GM12875 (cell line): ENCODE measurements at regions not wholly inside any gene's neighbourhood (a gene's known extent, or its start where the extent isn't known, plus 50 kb on each side); places are given as distances from the start of the nearest gene placed in this dataset.

ENCODE experiments used
- H3K4me3 ChIP-seq: one replicate; pipeline ENCODE4 v1.5.1; 2011; ENCODE audit warnings: low read depth, low read length, control low read depth
- TF ChIP-seq, protein P1 (sequence below): IDR thresholded peaks from 2 replicates; pipeline ENCODE4 v1.5.1; 2011; ENCODE audit warnings: low read depth, mild to moderate bottlenecking, control low read depth, inconsistent platforms, low read length, moderate library complexity, borderline replicate concordance; ENCODE audit not compliant: insufficient read depth

DNA sequence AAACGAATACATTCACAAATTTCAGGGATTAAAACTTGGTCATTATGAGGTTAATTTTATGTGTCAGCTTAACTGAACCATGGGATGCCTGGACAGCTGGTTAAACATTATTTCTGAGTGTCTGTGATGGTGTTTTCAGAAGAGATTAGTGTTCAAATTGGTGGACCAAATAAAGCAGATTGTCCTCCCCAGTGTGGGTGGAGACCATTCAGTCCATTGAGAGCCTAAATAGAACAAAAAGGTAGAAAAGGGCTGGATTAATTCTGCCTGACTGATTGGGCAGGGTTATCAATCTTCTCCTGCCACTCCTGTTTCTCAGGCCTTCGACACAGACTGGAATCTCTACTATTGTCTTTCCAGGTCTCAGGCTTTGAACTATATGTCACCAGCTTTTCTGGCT lies 203.8 kb upstream of the SLITRK6 start:
- TF ChIP-seq, protein P1, sequence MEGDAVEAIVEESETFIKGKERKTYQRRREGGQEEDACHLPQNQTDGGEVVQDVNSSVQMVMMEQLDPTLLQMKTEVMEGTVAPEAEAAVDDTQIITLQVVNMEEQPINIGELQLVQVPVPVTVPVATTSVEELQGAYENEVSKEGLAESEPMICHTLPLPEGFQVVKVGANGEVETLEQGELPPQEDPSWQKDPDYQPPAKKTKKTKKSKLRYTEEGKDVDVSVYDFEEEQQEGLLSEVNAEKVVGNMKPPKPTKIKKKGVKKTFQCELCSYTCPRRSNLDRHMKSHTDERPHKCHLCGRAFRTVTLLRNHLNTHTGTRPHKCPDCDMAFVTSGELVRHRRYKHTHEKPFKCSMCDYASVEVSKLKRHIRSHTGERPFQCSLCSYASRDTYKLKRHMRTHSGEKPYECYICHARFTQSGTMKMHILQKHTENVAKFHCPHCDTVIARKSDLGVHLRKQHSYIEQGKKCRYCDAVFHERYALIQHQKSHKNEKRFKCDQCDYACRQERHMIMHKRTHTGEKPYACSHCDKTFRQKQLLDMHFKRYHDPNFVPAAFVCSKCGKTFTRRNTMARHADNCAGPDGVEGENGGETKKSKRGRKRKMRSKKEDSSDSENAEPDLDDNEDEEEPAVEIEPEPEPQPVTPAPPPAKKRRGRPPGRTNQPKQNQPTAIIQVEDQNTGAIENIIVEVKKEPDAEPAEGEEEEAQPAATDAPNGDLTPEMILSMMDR: no peak
- H3K4me3 ChIP-seq: no peak overlapping the region

DNA sequence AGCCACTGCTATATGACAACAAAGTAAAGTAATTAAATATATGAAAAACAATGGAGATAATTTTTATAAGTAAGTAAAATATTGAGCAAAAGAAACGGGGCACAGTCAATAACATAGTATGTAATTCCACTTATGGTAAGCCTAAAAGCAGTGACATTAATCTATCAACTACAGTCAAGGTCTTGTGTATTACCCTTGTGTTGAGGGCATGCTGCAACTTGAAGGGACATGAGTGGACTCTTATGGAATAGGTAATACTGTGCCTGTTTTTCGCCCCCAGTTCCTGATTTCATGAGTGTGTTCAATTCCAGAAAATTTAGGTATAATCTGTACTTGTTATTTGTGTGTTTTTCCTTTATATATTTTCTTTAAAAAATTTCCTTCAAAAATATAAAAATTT lies 201.3 kb upstream of the SLITRK6 start:
- TF ChIP-seq, protein P1: no peak
- H3K4me3 ChIP-seq: no peak overlapping the region

- TF ChIP-seq, protein P1: no peak
- H3K4me3 ChIP-seq: no peak overlapping the region
Observed at GRCh38 chr13:85997587-85997986, 198.4 kb upstream of the SLITRK6 start.

DNA sequence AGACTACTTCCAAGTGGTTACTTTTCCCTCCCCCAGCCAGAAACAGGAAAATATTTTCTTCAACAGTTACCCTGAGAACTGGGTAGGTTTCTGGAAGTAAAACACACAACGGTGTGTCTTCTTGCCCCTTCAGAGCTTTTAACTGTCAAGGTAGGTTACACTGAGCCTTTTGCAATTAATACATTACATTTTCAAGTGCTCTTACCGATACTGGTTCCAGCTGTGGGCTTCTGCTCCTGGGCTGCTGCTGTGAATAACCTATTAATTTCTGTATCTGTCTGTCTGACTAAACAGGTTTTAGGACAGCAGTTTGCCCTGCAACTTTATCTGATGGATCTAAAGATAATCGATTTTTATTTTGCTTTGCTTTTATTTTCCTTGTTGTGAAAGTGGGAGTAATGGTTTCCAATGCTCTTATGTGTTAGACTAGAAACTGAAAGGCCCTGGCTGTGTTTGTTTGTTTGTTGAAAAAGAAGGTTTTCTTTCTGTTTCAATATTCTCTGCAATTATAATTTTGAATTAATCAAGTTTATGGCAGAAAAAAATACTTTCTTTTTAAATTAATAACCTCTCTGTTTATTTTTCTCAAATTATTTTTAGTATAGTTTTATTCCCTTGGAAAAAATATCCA lies 196.7 kb upstream of the SLITRK6 start:
- TF ChIP-seq, protein P1: no peak
- no peak overlapping the region for H3K4me3 ChIP-seq

- no peak overlapping the region for H3K4me3 ChIP-seq
Observed at GRCh38 chr13:85993567-85993966, 194.3 kb upstream of the SLITRK6 start.

DNA sequence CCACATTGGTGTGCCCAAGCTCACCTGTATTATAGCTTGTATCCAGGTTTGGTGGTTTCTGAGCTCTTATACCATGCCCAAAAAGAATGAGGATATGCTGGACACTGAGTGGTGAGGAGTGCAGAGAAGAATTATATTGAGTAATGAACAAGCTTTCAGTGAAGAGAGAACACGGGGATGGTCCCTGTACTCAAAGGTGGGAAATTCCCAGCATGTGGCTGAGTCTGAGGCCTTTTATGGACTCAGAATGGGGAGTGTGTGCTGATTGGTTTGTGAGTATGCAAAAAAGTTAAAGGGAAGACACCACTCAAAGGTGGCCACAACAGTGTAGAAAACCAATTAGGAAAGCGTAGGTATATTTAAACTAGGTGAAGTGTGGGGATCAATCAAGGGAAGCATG lies 191.2 kb upstream of the SLITRK6 start:
- TF ChIP-seq, protein P1: no peak
- no peak overlapping the region for H3K4me3 ChIP-seq

More at GRCh38 chr13:85993567-85993966, 194.3 kb upstream of the SLITRK6 start:
- TF ChIP-seq, protein P1: no peak

GRCh38 chr13:85985797-85986196 lies 186.6 kb upstream of the SLITRK6 start:
- TF ChIP-seq, protein P1: no peak
- H3K4me3 ChIP-seq: no peak overlapping the region
